Pancreas (tissue), 10 donors: ENCODE measurements at regions not wholly inside any gene's neighbourhood (a gene's known extent, or its start where the extent isn't known, plus 50 kb on each side); places are given as distances from the start of the nearest gene placed in this dataset.

Experiments
- ATAC-seq, 4 donors: fragments of 200-7000 bp; cut with Tn5 transposase; one replicate each; pipeline versions ENCODE4 v1.8.0 to v1.9.1; 2020; ENCODE audit warnings: mild to moderate bottlenecking in 4 of 4, moderate library complexity in 4 of 4
- DNase-seq, 6 donors: peaks; one replicate each; pipeline ENCODE4 v3.0.0-alpha.2; 2020
- FAIRE-seq: peaks from 2 replicates; lab custom pipeline; 2012; peaks lifted over from hg19 to GRCh38; lab: Jason Lieb, UNC
- H3K27ac ChIP-seq, 4 donors: fragments of 200-600 bp; sonication (generic); 1 replicate in 3 of 4; 2 replicates in 1 of 4; pipeline versions ENCODE4 v1.5.0 to v1.8.0; 2020
- H3K27me3 ChIP-seq, 4 donors: fragments of 200-600 bp; one replicate each; pipeline ENCODE4 v1.8.0; 2021
- H3K36me3 ChIP-seq, 3 donors: fragments of 200-600 bp; sonication (generic) in 1 of 3; one replicate each; pipeline versions ENCODE4 v1.5.0 to v1.8.0; 2020 to 2021
- H3K4me1 ChIP-seq, 3 donors: fragments of 200-600 bp; one replicate each; pipeline ENCODE4 v1.8.0; 2021
- H3K4me3 ChIP-seq, 4 donors: fragments of 200-600 bp; sonication (generic) in 2 of 4; one replicate each; pipeline versions ENCODE4 v1.5.0 to v1.8.0; 2020 to 2021
- H3K9me3 ChIP-seq, 4 donors: fragments of 200-600 bp; one replicate each; pipeline ENCODE4 v1.8.0; 2021
- WGBS, 2 donors: extraction: QIAGEN DNeasy Blood & Tissue Kit; methylation state at CpG; one replicate each; pipeline ENCODE4 v1.1.7; 2013; 5-methylcytosine and 5-hydroxymethylcytosine counted together
- intact Hi-C, 3 donors: fragments of 100-400 bp; cut with DNase I; formaldehyde crosslinking; loops; one replicate each; pipeline versions ENCODE4 v1.11.1 to v1.14.2; 2022
- TF ChIP-seq, protein P1 (sequence below), 4 donors: fragments of 200-600 bp; sonication (generic) in 3 of 4; IDR thresholded peaks; one replicate each; pipeline versions ENCODE4 v1.5.0 to v1.8.0; 2021; ENCODE audit warnings: antibody characterized with exemption in 4 of 4
- donor health status: healthy with polysubstance abuse.
- donor health status: DM: no; HTN: no; CAD: no; lungs with moderate emphysema.
- donor health status: DM: no; HTN: no; CAD: no.
- donor health status: control.
- donor health status: control.
- donor health status: Bipolar disorder and iron deficiency.
- donor health status: DM: yes; HTN: yes; CAD: no.
- donor health status: DM: no; HTN: no; CAD: no.
- donor health status: DM: no; HTN: no; CAD: no.
- donor health status: DM: yes; HTN: yes; CAD: no.

DNA sequence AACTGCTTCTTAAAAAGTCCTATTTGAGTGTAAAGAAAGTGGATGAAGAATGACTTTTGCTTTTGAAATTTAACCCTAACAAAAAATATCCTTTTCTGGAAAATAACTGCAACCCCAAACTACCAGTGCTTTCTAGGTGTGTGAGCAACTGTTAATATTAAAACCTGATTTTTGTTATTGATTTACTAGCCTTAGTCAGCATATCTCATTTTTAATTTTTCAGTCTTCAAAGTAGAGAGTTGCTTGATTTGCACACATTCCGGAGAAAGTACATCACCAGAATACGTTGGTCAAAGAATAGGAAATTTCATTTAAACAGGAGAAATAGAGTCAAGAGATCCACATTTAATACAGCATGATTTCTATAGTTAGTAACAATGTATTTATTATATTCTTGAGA is 141.8 kb upstream of the ADAMTS5 start:
- H3K4me3 ChIP-seq: no peak overlapping the region
- H3K27ac ChIP-seq: no peak overlapping the region
- no peaks in the 10 kb centered on the region for H3K36me3 ChIP-seq
- H3K9me3 ChIP-seq: no peaks in the 10 kb centered on the region
- H3K4me1 ChIP-seq: no peaks in the 10 kb centered on the region
- H3K27me3 ChIP-seq: no peaks in the 10 kb centered on the region
- no peak for ATAC-seq
- DNase-seq: no peak
- FAIRE-seq: no peak
- intact Hi-C loops: no loop called here
- WGBS, 2 donors: 52 to 57% methylated on average over 2 of the region's 2 CpGs
- TF ChIP-seq, protein P1, sequence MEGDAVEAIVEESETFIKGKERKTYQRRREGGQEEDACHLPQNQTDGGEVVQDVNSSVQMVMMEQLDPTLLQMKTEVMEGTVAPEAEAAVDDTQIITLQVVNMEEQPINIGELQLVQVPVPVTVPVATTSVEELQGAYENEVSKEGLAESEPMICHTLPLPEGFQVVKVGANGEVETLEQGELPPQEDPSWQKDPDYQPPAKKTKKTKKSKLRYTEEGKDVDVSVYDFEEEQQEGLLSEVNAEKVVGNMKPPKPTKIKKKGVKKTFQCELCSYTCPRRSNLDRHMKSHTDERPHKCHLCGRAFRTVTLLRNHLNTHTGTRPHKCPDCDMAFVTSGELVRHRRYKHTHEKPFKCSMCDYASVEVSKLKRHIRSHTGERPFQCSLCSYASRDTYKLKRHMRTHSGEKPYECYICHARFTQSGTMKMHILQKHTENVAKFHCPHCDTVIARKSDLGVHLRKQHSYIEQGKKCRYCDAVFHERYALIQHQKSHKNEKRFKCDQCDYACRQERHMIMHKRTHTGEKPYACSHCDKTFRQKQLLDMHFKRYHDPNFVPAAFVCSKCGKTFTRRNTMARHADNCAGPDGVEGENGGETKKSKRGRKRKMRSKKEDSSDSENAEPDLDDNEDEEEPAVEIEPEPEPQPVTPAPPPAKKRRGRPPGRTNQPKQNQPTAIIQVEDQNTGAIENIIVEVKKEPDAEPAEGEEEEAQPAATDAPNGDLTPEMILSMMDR (IDR thresholded peaks at IDR 0.05): no peak

DNA sequence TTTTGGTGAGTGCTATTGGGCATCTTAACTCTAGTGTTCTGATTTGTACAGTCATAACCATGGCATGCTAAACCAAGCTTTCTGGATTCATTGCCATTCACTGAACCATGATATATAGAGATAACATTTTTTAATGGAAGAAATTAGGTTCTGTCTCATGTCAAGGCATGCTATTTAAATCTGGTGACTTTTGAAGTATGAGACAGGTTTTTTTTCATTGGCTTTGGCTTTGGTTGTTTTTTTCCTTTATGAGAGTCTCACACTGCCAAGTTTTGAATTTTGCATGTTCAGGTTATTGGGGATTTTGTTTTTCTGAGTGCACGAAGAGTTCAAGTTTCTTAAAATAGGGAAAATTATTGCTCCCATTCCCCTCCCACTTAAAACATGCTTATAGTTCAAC is 141.3 kb upstream of the ADAMTS5 start:
- ATAC-seq (no peak), FAIRE-seq (no peak), DNase-seq (no peak)
- Histone ChIP-seq H3K27me3 (no peaks in the 10 kb centered on the region), H3K27ac (no peak overlapping the region), H3K9me3 (no peaks in the 10 kb centered on the region), H3K4me3 (no peak overlapping the region), H3K36me3 (no peaks in the 10 kb centered on the region), H3K4me1 (no peaks in the 10 kb centered on the region)
- 70 to 85% methylated on average over 1 of the region's 1 CpG for WGBS, 2 donors
- TF ChIP-seq, protein P1 (IDR thresholded peaks at IDR 0.05): no peak
- intact Hi-C loops: no loop called here

DNA sequence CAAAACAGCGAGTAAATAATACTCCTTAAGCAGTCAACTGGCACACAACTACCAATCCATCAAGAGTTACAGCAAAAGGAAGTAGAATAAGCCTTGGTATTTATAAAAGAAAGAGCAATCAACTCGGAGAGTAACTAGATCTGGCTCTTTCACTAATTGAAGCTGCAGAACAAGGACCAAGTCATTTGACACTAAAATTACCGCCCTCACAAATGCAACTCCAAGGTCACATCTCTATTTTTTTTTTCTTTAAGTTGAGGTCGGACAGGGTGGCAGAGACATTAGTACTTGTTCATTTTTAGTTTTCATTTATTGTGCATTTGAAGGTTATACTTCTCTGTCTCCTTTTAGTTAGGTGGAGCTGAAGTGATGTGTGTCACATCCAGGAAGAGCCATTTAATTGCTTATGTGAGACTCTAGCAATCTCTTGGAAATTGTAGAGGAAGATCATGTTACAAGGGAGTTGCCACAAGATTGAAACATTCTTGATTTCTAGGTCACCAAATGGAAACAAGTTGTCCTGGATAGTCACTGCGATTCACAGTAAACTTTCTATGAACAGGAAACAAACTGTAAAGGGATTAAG is 138.1 kb upstream of the ADAMTS5 start:
- FAIRE-seq (no peak), ATAC-seq (no peak), DNase-seq (no peak)
- intact Hi-C loops: no loop called here
- Histone ChIP-seq H3K27ac (no peak overlapping the region), H3K4me3 (no peak overlapping the region), H3K27me3 (no peaks in the 10 kb centered on the region), H3K36me3 (no peaks in the 10 kb centered on the region), H3K4me1 (no peaks in the 10 kb centered on the region), H3K9me3 (no peaks in the 10 kb centered on the region)
- WGBS, 2 donors: 41 to 42% methylated on average over 5 of the region's 5 CpGs
- TF ChIP-seq, protein P1 (IDR thresholded peaks at IDR 0.05): no peak

DNA sequence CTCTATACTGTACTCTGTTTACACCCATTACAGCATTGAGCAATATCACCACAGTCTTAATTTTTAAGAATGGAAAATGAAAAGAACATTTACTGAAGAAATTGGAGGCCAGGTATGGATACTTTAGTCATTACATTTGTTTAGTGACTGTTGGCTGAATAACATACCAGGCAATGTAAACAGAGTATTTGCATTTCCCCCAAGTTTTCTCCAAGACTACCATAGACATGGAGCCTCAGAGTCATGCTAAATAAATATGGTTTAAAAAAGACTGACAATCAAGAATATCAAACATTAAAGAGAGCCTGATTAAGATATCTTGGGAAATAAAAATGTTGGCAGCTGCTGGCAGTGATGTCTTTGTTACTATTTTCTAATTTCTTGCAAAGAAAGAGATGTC is 136.9 kb upstream of the ADAMTS5 start:
- Histone ChIP-seq H3K4me3 (no peak overlapping the region), H3K4me1 (no peaks in the 10 kb centered on the region), H3K36me3 (no peaks in the 10 kb centered on the region), H3K27me3 (no peaks in the 10 kb centered on the region), H3K27ac (no peak overlapping the region), H3K9me3 (no peaks in the 10 kb centered on the region)
- intact Hi-C loops: no loop called here
- DNase-seq (no peak), FAIRE-seq (no peak), ATAC-seq (no peak)
- TF ChIP-seq, protein P1 (IDR thresholded peaks at IDR 0.05): no peak

DNA sequence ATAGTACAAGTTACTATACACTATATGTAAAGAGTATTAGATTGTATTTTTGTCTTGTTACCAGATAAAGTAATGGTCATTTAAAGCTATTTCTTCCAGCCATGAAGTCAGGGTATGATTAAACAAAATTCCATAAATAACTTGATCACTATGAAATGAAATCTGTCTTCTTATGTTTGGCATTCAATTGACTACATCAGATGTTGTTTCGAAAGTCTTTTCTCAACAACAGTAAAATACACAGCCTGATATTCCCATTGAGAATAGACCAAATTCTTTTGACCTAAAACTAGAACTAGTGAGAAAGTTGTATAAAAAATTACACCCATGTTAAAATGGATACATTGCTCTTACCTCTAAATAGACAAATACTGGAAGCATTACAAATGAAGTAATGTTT is 134.6 kb upstream of the ADAMTS5 start:
- FAIRE-seq (no peak), ATAC-seq (no peak), DNase-seq (no peak)
- Histone ChIP-seq H3K36me3 (no peaks in the 10 kb centered on the region), H3K9me3 (no peaks in the 10 kb centered on the region), H3K27me3 (no peaks in the 10 kb centered on the region), H3K4me1 (no peaks in the 10 kb centered on the region), H3K27ac (no peak overlapping the region), H3K4me3 (no peak overlapping the region)
- WGBS, 2 donors: 75 to 79% methylated on average over 1 of the region's 1 CpG
- TF ChIP-seq, protein P1 (IDR thresholded peaks at IDR 0.05): no peak
- intact Hi-C loops: no loop called here
